GM19455 (cell line): ENCODE measurements at regions not wholly inside any gene's neighbourhood (a gene's known extent, or its start where the extent isn't known, plus 50 kb on each side); places are given as distances from the start of the nearest gene placed in this dataset.

Experiments used
- ATAC-seq: cut with Tn5 transposase; IDR thresholded peaks from one replicate; pipeline ENCODE4 v1.9.1; 2021; ENCODE audit not compliant: unreplicated experiment

GRCh38 chr13:84997858-84998257 lies 801.4 kb downstream of the SLITRK6 start:
- ATAC-seq = no peak

- no peak for ATAC-seq
These were observed 804.6 kb downstream of the SLITRK6 start for GRCh38 chr13:84994582-84994981.

- ATAC-seq = no peak
These were observed 813.4 kb downstream of the SLITRK6 start for GRCh38 chr13:84985860-84986259.

GRCh38 chr13:84983321-84983720 lies 815.9 kb downstream of the SLITRK6 start:
- no peak for ATAC-seq

GRCh38 chr13:84980571-84980970 lies 818.6 kb downstream of the SLITRK6 start:
- ATAC-seq = no peak

GRCh38 chr13:84978851-84979250 lies 820.4 kb downstream of the SLITRK6 start:
- no peak for ATAC-seq

GRCh38 chr13:84973661-84974060 lies 825.6 kb downstream of the SLITRK6 start:
- no peak for ATAC-seq

- ATAC-seq = no peak
These were observed 826.3 kb downstream of the SLITRK6 start for GRCh38 chr13:84972907-84973306.

GRCh38 chr13:84962849-84963248 lies 836.4 kb downstream of the SLITRK6 start:
- no peak for ATAC-seq

GRCh38 chr13:84962141-84962750 lies 837.0 kb downstream of the SLITRK6 start:
- no peak for ATAC-seq

GRCh38 chr13:84961023-84961422 lies 838.2 kb downstream of the SLITRK6 start:
- ATAC-seq = no peak

- no peak for ATAC-seq
These were observed 839.4 kb downstream of the SLITRK6 start for GRCh38 chr13:84959818-84960217.

- ATAC-seq = no peak
These were observed 844.6 kb downstream of the SLITRK6 start for GRCh38 chr13:84954636-84955035.

- ATAC-seq = no peak
These were observed 848.1 kb downstream of the SLITRK6 start for GRCh38 chr13:84951128-84951527.

GRCh38 chr13:84946192-84946591 lies 853.0 kb downstream of the SLITRK6 start:
- no peak for ATAC-seq

GRCh38 chr13:84940798-84941197 lies 858.4 kb downstream of the SLITRK6 start:
- ATAC-seq = no peak

GRCh38 chr13:84940167-84940566 lies 859.1 kb downstream of the SLITRK6 start:
- no peak for ATAC-seq

- no peak for ATAC-seq
These were observed 864.3 kb downstream of the SLITRK6 start for GRCh38 chr13:84934911-84935310.

- no peak for ATAC-seq
These were observed 865.4 kb downstream of the SLITRK6 start for GRCh38 chr13:84933797-84934196.

- ATAC-seq = no peak
These were observed 868.0 kb downstream of the SLITRK6 start for GRCh38 chr13:84931264-84931663.

- no peak for ATAC-seq
These were observed 871.6 kb downstream of the SLITRK6 start for GRCh38 chr13:84927442-84928169.

- ATAC-seq = no peak
These were observed 873.8 kb downstream of the SLITRK6 start for GRCh38 chr13:84925443-84925842.

- no peak for ATAC-seq
These were observed 875.4 kb downstream of the SLITRK6 start for GRCh38 chr13:84923831-84924230.
